ENCODE measurements at regions not wholly inside any gene's neighbourhood (a gene's known extent, or its start where the extent isn't known, plus 50 kb on each side); places are given as distances from the start of the nearest gene placed in this dataset.
"Not testable (repeated sequence)": the region's sequence is repeated elsewhere in the genome, so short reads cannot be mapped to it uniquely, and the experiment has no call there.

GRCh38 chr1:232340446-232340845 lies 289.5 kb downstream of the SIPA1L2 start:
- no peak for DNase-seq

- DNase-seq = no peak
Observed at GRCh38 chr1:232339073-232339472, 290.9 kb downstream of the SIPA1L2 start.

- DNase-seq = no peak
Observed at GRCh38 chr1:232335741-232336293, 294.1 kb downstream of the SIPA1L2 start.

GRCh38 chr1:232335261-232335660 lies 294.7 kb downstream of the SIPA1L2 start:
- DNase-seq = no peak

- DNase-seq = no peak
Observed at GRCh38 chr1:232334811-232335210, 295.1 kb downstream of the SIPA1L2 start.

- no peak for DNase-seq
Observed at GRCh38 chr1:232334246-232334645, 295.7 kb downstream of the SIPA1L2 start.

- DNase-seq = no peak
Observed at GRCh38 chr1:232333419-232333767, 296.5 kb downstream of the SIPA1L2 start.

- not testable (repeated sequence) for DNase-seq
Observed at GRCh38 chr1:232332710-232333418, 297.1 kb downstream of the SIPA1L2 start.

GRCh38 chr1:232329103-232329813 lies 300.7 kb downstream of the SIPA1L2 start:
- DNase-seq = no peak

- no peak for DNase-seq
Observed at GRCh38 chr1:232328486-232329102, 301.3 kb downstream of the SIPA1L2 start.

GRCh38 chr1:232327899-232328298 lies 302.0 kb downstream of the SIPA1L2 start:
- no peak for DNase-seq

- no peak for DNase-seq
Observed at GRCh38 chr1:232327269-232327668, 302.7 kb downstream of the SIPA1L2 start.

- no peak for DNase-seq
Observed at GRCh38 chr1:232322162-232322734, 307.7 kb downstream of the SIPA1L2 start.

- DNase-seq = no peak
Observed at GRCh38 chr1:232319518-232320210, 310.3 kb downstream of the SIPA1L2 start.

GRCh38 chr1:232319072-232319471 lies 310.9 kb downstream of the SIPA1L2 start:
- no peak for DNase-seq

GRCh38 chr1:232318143-232318542 lies 311.8 kb downstream of the SIPA1L2 start:
- no peak for DNase-seq

GRCh38 chr1:232317350-232317749 lies 312.6 kb downstream of the SIPA1L2 start:
- no peak for DNase-seq

- DNase-seq = no peak
Observed at GRCh38 chr1:232316864-232317263, 313.1 kb downstream of the SIPA1L2 start.

- DNase-seq = not testable (repeated sequence)
Observed at GRCh38 chr1:232313876-232314275, 316.1 kb downstream of the SIPA1L2 start.

GRCh38 chr1:232310541-232310940 lies 319.4 kb downstream of the SIPA1L2 start:
- no peak for DNase-seq

- no peak for DNase-seq
Observed at GRCh38 chr1:232308616-232309015, 321.3 kb downstream of the SIPA1L2 start.

- DNase-seq = peak; percentile 18
Observed at GRCh38 chr1:232307296-232308017, 322.5 kb downstream of the SIPA1L2 start.

Data from right kidney (tissue), 1 donor.